Pancreas (tissue), 10 donors: ENCODE measurements at regions not wholly inside any gene's neighbourhood (a gene's known extent, or its start where the extent isn't known, plus 50 kb on each side); places are given as distances from the start of the nearest gene placed in this dataset.
"Not testable (repeated sequence)": the region's sequence is repeated elsewhere in the genome, so short reads cannot be mapped to it uniquely, and the experiment has no call there.

ENCODE experiments used
- ATAC-seq, 4 donors: fragments of 200-7000 bp; cut with Tn5 transposase; one replicate each; pipeline versions ENCODE4 v1.8.0 to v1.9.1; 2020; ENCODE audit warnings: mild to moderate bottlenecking in 4 of 4, moderate library complexity in 4 of 4
- DNase-seq, 6 donors: peaks; one replicate each; pipeline ENCODE4 v3.0.0-alpha.2; 2020
- FAIRE-seq: peaks from 2 replicates; lab custom pipeline; 2012; peaks lifted over from hg19 to GRCh38; lab: Jason Lieb, UNC
- H3K27ac ChIP-seq, 4 donors: fragments of 200-600 bp; sonication (generic); 1 replicate in 3 of 4; 2 replicates in 1 of 4; pipeline versions ENCODE4 v1.5.0 to v1.8.0; 2020
- H3K27me3 ChIP-seq, 4 donors: fragments of 200-600 bp; one replicate each; pipeline ENCODE4 v1.8.0; 2021
- H3K36me3 ChIP-seq, 3 donors: fragments of 200-600 bp; sonication (generic) in 1 of 3; one replicate each; pipeline versions ENCODE4 v1.5.0 to v1.8.0; 2020 to 2021
- H3K4me1 ChIP-seq, 3 donors: fragments of 200-600 bp; one replicate each; pipeline ENCODE4 v1.8.0; 2021
- H3K4me3 ChIP-seq, 4 donors: fragments of 200-600 bp; sonication (generic) in 2 of 4; one replicate each; pipeline versions ENCODE4 v1.5.0 to v1.8.0; 2020 to 2021
- H3K9me3 ChIP-seq, 4 donors: fragments of 200-600 bp; one replicate each; pipeline ENCODE4 v1.8.0; 2021
- WGBS, 2 donors: extraction: QIAGEN DNeasy Blood & Tissue Kit; methylation state at CpG; one replicate each; pipeline ENCODE4 v1.1.7; 2013; 5-methylcytosine and 5-hydroxymethylcytosine counted together
- intact Hi-C, 3 donors: fragments of 100-400 bp; cut with DNase I; formaldehyde crosslinking; loops; one replicate each; pipeline versions ENCODE4 v1.11.1 to v1.14.2; 2022
- TF ChIP-seq, protein P1 (sequence below), 4 donors: fragments of 200-600 bp; sonication (generic) in 3 of 4; IDR thresholded peaks; one replicate each; pipeline versions ENCODE4 v1.5.0 to v1.8.0; 2021; ENCODE audit warnings: antibody characterized with exemption in 4 of 4
- donor health status: healthy with polysubstance abuse.
- donor health status: DM: no; HTN: no; CAD: no; lungs with moderate emphysema.
- donor health status: DM: no; HTN: no; CAD: no.
- donor health status: control.
- donor health status: control.
- donor health status: Bipolar disorder and iron deficiency.
- donor health status: DM: yes; HTN: yes; CAD: no.
- donor health status: DM: no; HTN: no; CAD: no.
- donor health status: DM: no; HTN: no; CAD: no.
- donor health status: DM: yes; HTN: yes; CAD: no.

DNA sequence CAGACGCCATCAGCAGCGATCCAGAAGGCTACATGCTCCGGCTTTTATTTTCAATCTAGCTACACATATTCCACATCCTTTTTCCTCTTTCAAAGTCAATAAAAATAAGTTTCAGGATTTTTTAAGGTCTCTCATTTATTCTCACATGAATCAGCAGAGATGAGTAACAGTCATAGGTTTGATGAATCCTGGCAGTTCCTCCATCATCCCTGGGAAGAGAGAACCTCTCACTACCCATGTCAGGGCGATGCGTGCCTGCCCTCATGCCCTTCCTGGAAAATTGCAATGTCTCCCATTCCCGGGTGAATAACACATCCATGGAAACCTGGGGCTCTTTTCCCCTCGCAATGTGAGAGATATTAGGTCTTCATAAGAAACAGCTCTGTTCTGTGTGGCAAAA is 301.1 kb upstream of the SMIM21 start:
- ATAC-seq (no peak), FAIRE-seq (no peak), DNase-seq (no peak)
- WGBS, 2 donors = 51 to 63% methylated on average over 7 of the region's 7 CpGs
- Histone ChIP-seq H3K4me1 (no peaks in the 10 kb centered on the region), H3K4me3 (no peak overlapping the region), H3K9me3 (no peaks in the 10 kb centered on the region), H3K27me3 (peaks cover 0 to 3% (median 0%) of the 10 kb centered on the region in 4 donors), H3K36me3 (no peaks in the 10 kb centered on the region), H3K27ac (no peak overlapping the region)
- TF ChIP-seq, protein P1, sequence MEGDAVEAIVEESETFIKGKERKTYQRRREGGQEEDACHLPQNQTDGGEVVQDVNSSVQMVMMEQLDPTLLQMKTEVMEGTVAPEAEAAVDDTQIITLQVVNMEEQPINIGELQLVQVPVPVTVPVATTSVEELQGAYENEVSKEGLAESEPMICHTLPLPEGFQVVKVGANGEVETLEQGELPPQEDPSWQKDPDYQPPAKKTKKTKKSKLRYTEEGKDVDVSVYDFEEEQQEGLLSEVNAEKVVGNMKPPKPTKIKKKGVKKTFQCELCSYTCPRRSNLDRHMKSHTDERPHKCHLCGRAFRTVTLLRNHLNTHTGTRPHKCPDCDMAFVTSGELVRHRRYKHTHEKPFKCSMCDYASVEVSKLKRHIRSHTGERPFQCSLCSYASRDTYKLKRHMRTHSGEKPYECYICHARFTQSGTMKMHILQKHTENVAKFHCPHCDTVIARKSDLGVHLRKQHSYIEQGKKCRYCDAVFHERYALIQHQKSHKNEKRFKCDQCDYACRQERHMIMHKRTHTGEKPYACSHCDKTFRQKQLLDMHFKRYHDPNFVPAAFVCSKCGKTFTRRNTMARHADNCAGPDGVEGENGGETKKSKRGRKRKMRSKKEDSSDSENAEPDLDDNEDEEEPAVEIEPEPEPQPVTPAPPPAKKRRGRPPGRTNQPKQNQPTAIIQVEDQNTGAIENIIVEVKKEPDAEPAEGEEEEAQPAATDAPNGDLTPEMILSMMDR (IDR thresholded peaks at IDR 0.05) = no peak
- intact Hi-C loops = no loop called here

DNA sequence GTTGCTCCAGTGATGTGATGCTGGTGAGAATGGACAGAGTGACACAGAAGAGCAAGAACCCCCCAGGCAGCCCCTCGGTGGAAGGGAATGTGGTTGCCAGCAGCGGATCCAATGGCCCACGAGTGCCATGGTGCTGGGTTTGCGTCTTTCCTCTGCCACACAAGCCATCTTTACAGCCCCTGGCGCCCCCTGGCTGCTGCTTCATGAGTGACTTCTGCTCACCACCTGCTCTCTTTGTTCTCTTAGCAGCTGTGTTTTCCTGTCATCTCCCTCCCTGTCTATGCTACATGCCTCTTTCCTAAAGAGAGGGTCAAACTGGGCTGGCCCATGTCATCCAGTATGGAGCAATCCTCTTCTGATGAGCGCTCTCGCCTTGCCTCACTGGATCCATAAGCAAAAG is 300.0 kb upstream of the SMIM21 start:
- H3K27ac ChIP-seq = no peak overlapping the region
- TF ChIP-seq, protein P1 (IDR thresholded peaks at IDR 0.05) = peak in 1 of 4 donors; percentile 18
- no peak overlapping the region for H3K4me3 ChIP-seq
- peaks cover 0 to 3% (median 0%) of the 10 kb centered on the region in 4 donors for H3K27me3 ChIP-seq
- no peaks in the 10 kb centered on the region for H3K4me1 ChIP-seq
- WGBS, 2 donors = 45 to 52% methylated on average over 7 of the region's 7 CpGs
- ATAC-seq (peak in 1 of 4 donors; percentile 49), DNase-seq (peak in 2 of 6 donors; percentile 30 to 60), FAIRE-seq (no peak)
- H3K9me3 ChIP-seq = no peaks in the 10 kb centered on the region
- intact Hi-C loops = no loop called here
- H3K36me3 ChIP-seq = no peaks in the 10 kb centered on the region

DNA sequence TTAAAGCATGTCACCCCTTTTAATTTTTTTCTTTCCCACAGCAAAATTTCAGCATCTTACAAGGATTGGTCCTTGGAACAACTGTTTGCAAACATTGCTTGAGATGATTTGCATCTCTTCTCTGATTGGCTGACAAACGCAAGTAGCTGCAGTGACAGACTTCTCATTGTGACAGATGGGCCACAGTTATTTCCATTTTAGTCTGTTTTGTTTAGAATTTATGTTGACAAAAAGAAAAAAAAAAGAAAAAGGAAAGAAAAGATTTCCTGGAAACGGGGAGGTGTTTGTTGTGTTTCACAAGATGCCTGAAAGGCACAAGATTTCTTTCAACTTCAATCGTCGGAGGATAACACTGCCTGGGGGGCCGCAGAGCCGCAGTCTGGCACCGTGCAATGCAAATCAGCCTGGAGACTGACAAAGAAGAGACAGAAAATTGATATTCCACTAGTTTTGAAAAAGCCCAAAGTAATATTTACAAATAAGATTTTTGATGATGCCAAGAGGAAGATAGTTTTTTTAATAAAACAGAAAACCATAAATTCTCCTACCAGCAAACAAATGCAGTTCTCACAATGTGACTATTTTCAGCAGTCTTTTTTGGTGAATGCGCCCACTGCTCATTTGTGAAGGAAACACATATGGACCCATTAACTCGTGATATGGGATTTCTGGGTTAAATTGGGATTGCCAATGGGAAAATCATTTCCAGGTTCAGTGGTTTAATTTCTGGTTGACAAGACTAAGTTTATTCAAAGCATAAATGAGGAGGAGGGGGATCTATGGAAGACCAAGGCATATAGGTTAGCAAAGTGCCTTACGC is 296.2 kb upstream of the SMIM21 start:
- FAIRE-seq = no peak

DNA sequence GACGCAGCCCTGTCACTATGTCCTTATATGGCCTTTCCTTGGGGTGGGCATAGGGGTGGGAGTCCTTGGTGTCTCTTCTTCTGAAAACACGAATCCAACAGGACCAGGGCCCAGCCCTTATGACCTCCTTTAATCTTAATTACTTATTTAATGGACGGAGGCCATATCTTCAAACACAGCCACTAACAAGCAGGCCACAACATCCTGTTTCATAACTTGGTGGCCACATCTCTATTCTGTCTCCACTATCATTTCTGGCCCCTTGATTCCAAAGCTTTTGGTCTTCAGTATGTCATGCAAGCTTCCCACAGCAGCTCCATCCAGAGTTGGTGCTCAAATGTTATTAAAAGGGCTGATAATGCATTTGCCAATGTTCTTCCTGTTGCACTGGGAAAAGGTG is 287.3 kb upstream of the SMIM21 start:
- FAIRE-seq = no peak

More for the DNA sequence above, 296.2 kb upstream of the SMIM21 start:
- H3K27ac ChIP-seq = no peak overlapping the region
- intact Hi-C loops = no loop called here
- no peak for DNase-seq
- H3K36me3 ChIP-seq = no peaks in the 10 kb centered on the region
- TF ChIP-seq, protein P1 (IDR thresholded peaks at IDR 0.05) = no peak
- WGBS, 2 donors = 57 to 66% methylated on average over 10 of the region's 10 CpGs
- ATAC-seq = no peak
- H3K4me1 ChIP-seq = no peaks in the 10 kb centered on the region
- H3K9me3 ChIP-seq = no peaks in the 10 kb centered on the region
- H3K27me3 ChIP-seq = no peaks in the 10 kb centered on the region
- H3K4me3 ChIP-seq = no peak overlapping the region

DNA sequence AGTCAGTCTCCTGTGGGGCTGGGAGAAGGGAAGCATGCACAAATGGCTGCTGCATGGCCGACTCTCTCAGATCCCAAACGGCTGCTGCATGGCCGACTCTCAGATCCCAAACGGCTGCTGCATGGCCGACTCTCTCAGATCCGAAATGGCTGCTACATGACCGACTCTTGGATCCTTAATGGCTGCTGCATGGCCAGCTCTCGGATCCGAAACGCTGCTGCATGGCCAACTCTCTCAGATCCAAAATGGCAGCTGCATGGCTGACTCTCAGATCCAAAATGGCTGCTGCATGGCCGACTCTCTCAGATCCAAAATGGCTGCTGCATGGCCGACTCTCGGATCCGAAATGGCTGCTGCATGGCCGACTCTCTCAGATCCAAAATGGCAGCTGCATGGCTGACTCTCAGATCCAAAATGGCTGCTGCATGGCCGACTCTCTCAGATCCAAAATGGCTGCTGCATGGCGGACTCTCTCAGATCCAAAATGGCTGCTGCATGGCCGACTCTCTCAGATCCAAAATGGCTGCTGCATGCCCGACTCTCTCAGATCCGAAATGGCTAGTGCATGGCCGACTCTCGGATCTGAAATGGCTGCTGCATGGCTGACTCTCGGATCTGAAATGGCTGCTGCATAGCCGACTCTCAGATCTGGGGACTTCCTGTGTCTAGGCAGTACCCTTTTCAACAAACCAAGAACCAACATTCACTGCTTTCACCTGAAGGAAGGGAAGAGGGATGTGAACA is 284.8 kb upstream of the SMIM21 start:
- DNase-seq, H3K4me1 ChIP-seq, H3K27ac ChIP-seq, H3K27me3 ChIP-seq, FAIRE-seq, H3K9me3 ChIP-seq, ATAC-seq, H3K4me3 ChIP-seq, H3K36me3 ChIP-seq, intact Hi-C loops: not testable (repeated sequence)
- WGBS, 2 donors = 78 to 91% methylated on average over 24 of the region's 24 CpGs

More for the DNA sequence above, 287.3 kb upstream of the SMIM21 start:
- Histone ChIP-seq H3K4me3 (no peak overlapping the region), H3K4me1 (no peaks in the 10 kb centered on the region), H3K9me3 (no peaks in the 10 kb centered on the region), H3K27ac (no peak overlapping the region), H3K27me3 (no peaks in the 10 kb centered on the region), H3K36me3 (no peaks in the 10 kb centered on the region)
- ATAC-seq (no peak), DNase-seq (no peak)
- WGBS, 2 donors = 69 to 70% methylated on average over 3 of the region's 3 CpGs
- intact Hi-C loops = no loop called here
- TF ChIP-seq, protein P1 (IDR thresholded peaks at IDR 0.05) = no peak
